ENCODE measurements at regions not wholly inside any gene's neighbourhood (a gene's known extent, or its start where the extent isn't known, plus 50 kb on each side); places are given as distances from the start of the nearest gene placed in this dataset.

DNA sequence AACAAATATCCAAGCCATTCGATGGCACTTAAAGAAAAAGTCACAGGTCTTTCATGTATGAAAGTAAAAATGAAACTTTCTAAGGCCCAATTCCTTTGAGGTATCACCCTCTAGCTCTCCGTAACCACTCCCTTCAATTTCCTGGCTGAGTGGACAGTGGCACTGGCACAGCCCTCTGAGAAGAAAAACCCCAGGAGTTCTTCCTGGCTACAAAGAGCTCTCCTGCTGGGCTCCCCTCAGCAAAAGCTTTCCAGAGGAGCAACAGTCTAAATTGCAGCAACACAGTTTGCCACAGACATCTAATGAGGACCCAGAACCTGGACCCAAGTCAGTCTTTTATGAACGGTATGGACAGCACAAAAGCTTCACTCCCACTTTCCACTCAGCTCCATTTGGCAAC is 71.8 kb downstream of the FUNDC1 start:
- no peak for DNase-seq

DNA sequence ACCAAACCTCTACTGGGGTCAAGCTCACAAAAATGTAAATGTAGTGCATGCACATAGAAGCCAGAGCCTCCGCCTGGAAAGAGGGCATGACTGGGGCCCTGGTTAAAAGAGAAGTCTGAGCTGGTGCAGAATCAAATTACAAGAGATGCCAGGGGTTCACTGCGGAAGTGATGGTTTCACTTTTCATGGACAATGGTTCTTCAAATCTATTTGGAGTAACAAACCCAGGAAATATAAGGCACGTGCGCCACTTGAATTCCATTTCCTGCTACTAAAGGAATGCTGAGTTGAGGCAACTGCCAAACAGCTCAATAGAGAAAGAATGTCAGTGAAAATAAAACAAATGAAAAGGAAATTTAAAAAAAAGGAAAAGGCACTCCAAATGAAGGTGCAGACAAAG is 79.8 kb downstream of the FUNDC1 start:
- DNase-seq = no peak

DNA sequence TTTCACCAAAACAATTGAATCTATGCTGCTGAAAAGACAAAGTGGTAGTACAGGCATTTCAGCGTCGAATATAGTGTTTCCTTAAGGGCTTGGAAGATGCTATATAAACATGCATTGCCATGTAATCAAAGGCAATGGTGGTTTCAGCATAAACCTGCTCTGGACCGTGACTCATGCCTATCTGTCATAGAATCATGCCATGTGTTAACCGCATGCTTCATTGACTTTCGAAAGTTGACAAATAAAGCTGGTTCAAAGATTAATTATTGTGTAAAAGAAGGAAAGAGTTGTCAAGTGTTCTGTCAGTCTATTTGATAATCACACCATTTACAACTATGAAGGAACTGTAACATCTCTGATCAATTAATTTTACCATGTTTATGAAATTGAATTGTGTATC is 83.2 kb downstream of the FUNDC1 start:
- no peak for DNase-seq

DNA sequence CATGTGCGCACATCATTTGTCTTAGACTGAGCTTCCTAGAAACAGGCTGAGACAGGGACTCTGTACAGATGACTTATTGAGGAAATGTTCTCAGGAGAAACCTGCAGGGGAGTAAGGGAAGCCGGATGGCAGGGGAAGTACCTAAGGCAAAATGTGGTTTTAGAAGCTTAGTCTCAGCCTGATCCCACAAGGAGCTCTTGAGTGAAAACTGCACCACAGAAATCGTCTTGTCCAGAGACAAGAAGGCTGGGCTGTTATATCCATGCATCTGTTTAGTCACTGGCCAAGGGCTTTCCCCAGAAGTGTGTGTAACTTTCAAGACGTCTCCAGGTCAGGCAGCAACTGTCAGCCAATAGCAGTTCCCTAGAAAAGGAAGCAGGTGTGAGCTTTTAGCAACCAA is 86.0 kb downstream of the FUNDC1 start:
- DNase-seq = no peak

DNA sequence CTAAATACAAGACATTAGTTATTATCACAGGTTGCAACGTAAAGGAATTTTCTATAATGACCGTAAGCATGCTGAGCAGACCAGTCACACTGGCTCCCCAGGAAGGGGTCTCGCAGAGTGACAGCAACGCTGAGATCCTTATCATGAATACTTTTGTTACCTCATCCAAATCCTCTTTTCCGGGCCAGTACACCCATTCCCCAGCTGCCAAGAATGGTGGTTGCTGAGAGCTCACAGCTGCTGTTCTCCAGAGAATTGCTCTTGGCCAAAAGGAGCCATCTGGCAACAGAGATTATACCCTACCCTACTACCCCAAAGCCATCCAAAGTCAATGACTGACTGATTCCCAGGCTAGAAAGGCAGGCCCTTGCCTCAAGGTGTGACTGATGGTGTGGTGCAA is 91.6 kb downstream of the FUNDC1 start:
- DNase-seq = no peak

DNA sequence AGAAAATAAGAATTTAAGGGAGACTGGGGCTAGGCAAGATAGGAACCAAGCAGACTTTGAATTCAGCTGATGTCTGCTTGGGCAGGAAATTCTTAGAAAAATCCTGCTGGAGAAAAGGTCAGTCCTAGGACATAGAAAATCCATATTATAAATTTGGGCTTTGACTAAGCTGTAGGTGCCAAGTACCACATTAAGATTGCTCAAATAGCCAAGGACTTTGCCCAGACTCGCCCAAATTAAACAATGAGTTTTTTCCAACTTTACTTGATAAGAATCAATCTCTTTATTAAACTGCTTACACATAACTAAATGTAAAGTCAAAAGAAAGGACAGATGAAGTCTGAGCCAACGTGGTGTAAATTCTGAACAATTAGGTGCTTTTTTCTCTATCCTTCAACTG is 95.4 kb downstream of the FUNDC1 start:
- no peak for DNase-seq

DNA sequence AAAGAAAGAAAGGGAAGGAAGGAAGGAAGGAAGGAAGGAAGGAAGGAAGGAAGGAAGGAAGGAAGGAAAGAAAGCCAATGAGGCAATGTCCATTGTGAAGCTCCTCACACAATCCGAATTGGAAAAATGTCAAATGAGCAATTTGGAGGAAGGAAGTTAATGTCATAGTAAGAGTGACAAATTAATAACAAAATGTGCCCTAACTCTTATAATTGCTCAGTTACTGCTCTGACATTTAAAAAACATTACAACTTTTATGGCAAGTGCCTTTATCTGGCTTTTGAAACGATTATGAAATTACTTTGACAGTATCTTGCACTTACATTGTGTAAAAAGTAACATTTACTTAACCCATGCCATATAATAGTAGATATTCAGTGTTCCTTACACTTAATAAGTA is 96.5 kb upstream of the EFHC2 start:
- no peak for DNase-seq

DNA sequence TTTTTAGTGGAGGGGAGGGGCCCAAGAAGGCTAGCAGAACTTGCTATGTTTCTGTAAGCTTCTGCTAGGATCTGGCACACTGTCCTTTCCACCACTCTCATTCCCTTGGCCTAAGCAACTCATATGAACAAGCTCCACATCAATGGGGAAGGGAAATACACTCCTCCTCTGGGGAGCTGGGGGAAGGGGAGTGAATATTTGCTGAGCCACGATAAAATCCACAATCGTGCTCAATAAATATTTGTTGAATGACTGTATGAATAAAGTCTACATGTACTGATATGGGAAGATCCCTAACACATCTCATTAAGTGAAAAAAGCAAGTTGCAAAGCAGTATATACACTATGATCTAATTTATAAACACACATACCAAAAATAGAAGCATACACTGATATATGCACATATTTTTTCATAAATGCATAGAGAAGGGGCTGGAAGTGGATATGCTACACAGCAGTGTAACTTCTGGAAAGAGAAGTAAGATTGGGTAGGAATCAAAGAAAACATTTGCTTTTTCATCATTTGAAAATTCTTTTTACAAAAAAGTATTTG is 95.8 kb upstream of the EFHC2 start:
- no peak for DNase-seq

DNA sequence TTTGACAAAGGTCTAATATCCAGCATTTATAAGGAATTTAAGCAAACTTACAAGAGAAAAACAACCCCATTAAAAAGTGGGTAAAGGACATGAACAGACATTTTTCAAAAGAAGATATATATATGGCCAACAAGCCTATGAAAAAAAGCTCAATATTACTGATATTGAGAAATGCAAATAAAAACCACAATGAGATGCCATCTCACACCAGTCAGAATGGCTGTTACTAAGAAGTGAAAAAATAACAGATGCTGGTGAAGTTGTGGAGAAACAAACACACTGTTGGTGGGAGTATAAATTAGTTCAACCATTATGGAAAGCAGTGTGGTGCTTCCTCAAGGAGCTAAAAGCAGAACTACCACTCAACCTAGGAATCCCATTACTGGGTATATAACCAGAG is 91.6 kb upstream of the EFHC2 start:
- DNase-seq = no peak

DNA sequence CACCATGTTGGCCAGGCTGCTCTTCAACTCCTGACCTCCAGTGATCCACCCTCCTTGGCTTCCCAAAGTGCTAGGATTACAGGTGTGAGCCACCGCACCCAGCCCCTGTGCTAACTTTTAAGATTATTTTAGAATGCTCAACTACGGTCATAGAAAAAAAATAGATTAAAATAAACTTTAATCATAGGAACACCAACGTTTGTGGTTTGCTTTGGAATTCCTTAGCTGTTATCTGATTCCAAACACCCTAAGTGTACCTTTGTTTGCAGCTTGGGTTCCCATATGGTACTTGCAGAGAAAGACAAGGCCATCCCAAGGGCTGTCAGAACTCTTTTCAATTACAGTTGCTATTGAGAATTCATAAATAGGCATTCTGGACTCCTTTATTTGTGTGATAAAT is 90.1 kb upstream of the EFHC2 start:
- no peak for DNase-seq

DNA sequence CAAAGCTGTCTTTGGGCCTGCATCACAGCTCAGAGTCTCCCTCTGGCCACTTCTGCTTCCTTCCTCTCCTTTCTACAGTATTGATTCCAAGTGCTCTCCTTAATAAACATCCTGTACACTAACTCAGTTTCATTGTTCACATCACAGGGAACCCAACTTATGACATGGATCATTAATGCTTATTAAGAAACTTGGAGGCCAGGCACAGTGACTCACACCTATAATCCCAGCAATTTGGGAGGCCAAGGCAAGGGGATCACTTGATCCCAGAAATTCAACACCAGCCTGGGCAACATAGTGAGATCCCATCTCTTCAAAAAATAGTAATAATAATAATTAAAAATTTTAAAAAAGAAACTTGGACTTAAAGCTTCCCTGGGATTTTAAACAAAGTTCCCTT is 89.2 kb upstream of the EFHC2 start:
- DNase-seq = no peak

DNA sequence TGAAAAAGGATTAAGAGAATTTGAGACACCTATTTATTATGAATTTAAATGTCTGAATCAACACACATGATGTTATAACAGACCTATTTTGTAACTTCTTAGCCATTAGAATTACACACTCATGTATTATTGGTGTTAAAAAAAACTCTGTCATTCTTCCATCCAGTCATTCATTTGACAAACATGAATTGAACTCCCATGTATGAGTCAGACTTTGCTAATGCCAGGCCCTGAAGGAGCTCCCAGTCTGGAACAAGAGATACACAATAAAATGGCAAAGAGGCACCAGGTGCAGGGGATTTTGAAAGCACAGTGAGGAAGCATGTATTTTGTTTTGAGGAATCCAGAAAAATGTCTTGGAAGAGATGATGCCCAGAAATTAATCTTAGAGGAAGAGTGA is 87.7 kb upstream of the EFHC2 start:
- no peak for DNase-seq

DNA sequence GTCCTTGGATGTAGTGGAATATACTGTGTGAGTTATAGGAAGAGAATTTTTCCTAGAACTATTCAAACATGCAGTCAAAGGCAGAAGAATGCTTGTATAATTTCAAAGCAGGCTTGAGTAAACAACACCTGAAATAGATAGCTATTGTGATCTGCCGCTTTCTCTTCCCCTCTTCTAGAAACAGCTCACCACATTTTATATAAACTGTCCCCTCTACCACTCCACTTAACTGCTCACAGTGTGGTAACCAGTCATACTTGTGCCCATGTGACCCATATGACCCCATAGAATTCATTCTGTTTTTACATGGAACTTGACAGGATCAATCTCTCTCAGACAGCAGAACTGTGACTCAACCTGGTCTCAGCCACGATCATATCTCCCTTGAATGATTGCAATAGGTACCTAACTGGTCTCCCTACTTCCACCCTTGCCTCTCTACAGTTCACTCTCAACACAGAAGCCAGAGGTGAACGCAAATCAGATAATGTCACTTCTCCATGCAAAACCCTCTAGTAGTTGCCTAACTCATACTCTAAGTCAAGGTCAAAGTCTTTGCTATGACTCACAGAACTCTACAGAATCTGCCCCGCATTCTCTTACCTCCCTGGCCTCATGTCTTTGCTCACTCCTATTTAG is 85.6 kb upstream of the EFHC2 start:
- DNase-seq = peak; percentile 13

DNA sequence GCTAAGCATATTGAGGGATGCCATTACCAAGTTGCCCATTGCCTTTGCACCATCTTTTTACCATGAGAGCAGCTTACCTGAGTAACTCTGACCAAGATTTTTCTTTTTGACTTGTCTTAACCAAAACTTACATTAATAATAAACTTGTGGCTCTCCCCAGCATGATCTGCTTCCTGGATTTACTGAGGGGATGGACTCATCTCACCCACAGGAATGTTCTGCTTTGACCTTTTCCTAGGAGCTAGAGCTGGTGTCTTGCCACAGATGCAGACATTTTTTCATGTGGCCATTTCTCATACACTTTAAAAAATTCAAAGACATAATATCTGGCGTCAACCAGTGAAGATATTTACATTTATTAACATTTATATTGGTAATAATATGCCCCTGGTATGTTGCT is 79.2 kb upstream of the EFHC2 start:
- no peak for DNase-seq

DNA sequence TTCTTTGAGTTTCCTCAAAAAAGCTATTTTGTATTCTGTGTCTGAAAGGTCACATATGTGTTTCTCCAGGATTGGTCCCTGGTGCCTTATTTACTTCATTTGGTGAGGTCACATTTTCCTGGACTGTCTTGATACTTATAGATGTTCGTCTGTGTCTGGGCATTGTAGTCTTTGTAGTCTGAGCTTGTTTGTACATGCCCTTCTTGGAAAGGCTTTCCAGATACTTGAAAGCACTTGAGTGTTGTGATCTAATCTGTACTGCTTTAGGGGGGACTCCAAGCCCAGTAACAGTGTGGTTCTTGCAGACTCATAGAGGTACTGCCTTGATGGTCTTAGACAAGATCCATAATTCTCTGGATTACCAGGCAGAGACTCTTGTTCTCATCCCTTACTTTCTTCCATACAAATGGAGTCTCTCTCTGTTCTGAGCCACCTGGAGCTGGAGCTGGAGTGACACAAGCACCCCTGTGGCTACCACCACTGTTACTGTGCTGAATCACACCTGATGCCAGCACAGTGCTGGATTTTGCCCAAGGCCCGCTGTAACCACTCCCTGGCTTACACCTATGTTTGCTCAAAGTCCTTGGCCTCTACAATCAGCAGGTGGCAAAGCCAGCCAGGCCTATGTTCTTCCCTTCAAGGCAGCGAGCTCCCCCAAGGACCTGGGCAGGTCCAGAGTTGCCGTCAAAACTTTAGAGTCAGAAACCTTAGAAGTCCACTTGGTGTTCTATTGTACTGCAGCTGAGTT is 72.3 kb upstream of the EFHC2 start:
- DNase-seq = no peak

DNA sequence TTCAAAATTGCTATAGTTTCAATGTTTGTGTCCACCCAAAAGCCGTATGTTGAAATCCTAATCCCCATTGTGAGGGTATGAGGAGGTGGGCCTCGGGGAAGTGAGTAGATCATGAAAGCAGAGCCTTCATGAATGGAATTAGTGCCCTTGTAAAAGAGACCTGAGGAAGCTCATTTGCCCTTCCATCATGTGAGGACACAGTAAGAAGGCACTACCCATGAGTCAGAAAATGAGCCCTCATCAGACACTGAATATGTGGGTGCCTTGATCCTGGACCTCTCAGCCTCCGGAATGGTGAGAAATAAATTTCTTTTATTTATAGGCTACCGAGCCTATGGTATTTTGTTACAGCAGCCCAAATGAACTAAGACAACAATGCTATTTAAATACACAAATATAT is 57.7 kb upstream of the EFHC2 start:
- DNase-seq = no peak

DNA sequence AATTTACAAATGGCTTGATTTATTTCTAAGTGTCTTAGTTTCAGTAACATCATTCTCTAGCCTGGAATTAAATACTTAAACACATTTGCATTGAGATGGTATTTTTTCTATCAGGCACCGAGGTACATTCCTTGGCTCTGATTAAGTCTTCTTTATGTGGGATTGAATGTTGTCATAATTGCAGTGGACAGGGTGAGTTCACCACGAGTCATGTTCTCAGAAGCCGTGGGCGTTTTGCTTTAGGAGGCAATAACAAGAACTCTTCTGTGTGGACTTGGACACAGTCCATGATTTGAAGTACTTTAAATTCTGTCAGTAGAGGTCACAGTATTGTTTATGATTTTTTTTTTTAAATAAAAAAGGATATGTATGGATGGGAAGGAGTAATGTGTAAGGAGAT is 57.1 kb upstream of the EFHC2 start:
- peak; percentile 64 for DNase-seq

DNA sequence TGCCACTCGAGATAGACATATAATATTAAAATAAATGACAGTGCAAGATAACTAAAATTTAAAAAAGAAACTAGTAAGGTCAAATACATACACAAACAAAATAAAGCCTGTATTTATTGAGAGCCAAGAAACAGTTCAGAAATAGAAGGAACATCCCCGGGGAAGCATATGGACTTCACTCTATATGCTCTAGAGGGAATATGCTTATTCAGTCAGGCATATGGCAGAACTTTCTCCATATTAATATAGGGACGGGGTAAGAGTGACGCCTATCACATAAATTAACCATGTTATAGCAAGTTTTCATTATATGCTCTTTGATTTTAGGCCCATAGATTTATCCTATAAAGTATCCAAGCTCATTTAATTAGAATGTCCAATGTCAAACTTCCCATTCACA is 56.7 kb upstream of the EFHC2 start:
- no peak for DNase-seq
